Stimulated activated CD8-positive, alpha-beta memory T cell treated with anti-CD3 and anti-CD28 coated beads, Interleukin-2, amount 100 ng/mL, for 48 hours (primary cell): ENCODE measurements at regions not wholly inside any gene's neighbourhood (a gene's known extent, or its start where the extent isn't known, plus 50 kb on each side); places are given as distances from the start of the nearest gene placed in this dataset.

Source experiments
- DNase-seq, 2 donors: peaks; one replicate each; pipeline ENCODE4 v3.0.0-alpha.2; 2020; ENCODE audit warnings: low read depth in 2 of 2

DNA sequence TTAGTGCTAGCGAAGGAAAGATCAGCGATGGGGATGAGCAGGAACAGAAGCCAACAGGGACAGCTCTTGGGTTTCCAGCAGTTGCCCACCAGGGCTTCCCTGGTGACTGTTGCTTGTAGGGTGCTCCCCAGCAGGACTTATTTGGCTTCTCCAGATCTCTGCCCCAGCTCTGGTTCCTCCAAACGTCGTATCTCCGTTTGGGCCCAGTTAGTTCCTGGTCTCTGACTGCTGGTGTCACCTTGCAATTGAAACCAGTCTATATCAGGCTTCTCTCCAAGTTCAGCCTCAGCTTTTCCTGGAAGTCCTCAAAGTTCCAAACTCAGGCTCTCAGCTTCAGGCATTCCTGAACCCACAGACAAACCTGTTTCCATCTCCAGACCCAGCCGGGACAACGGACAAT, 70.8 kb upstream of the NXT1 start:
- DNase-seq, result no peak

DNA sequence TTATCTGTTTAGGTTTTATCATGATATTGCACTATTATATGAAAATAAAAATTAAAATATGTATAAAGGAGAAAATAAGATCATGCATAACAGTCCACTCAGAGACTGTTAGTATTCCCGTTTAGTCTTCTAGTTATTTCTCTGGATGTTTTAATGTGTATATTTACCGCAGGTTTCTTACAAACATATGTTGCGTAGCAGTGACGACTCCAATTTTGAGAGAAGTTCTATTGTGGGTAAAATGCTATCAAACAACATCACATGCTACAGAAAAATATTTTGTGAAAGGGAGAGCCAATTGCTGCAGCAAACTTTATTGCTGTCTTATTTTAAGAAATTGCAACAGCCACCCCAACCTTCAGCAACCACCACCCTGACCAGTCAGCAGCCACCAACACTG, 72.4 kb upstream of the NXT1 start:
- DNase-seq, result no peak

DNA sequence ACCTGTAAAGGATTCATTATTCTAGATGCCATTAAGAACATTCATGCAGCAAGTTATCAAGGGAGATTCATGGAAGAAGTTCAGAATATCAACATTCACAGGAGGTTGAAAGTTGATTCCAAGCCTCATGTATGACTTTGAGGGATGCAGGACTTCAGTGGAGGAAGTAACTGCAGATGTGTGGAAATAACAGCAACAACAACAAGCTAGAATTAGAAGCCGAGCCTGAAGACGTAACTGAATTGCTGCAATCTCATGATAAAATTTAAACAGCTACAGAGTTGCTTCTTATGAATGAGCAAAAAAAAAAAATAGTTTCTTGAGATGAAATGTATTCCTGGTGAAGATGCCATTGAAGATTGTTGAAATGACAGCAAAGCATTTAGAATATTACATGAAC, 73.3 kb upstream of the NXT1 start:
- no peak for DNase-seq

DNA sequence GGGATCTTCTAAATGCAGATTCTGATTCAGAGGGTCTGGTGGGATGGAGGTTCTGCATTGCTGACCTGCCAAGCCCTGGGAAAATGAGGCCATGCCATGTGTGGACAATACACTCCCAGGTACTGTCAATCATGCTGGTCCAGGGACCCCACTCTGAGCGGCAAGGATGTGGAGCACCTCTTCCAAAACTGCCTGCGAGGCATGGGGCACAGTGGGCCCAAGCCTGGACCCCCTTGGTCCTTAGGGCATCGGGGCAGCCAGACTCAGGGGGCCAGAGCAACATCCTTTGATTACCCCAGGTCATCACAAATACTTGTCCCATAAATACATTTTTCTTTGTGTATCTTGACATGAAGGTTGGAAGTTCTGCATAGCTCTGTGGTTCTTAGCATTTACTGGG, 76.8 kb upstream of the NXT1 start:
- DNase-seq, result no peak

DNA sequence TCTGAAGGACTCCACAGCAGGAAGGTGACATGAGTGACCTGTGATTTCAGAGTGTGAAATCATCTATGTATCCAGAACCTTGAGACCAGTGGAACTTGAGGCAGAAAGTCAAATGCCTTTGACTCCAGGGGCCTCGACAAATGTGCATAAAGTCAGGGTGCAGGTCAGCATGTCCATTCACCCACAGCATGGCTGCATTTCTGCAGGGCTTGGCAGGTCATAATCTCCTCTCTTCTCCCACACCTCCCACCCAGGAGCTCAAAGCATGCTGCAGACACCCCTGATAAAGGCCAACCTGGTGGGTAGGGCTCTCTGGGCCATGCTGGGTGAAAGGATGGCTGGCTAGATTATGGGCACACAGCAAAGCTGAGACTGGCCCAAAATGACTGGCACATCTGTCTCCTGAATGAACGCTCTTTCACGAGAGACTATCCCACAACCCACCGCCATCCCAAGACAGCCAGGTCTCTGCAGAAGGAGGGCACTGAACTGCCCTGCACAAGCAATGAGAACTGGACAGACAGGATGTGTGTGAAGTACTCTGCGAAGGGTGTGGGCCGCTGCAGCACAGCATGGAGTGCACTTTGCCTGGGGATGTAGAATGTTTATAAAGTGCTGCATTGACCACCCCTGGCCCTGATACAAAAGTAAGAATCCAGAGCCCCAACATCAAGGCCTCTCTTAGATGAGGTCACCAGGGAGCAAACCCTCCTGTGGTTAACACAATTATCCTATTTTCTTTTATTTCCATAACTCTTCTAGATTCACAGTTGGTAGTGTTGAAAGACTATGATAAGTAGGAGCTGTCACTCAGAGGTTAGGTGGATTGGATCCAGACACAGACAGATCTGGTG, 78.2 kb upstream of the NXT1 start:
- DNase-seq, result no peak

DNA sequence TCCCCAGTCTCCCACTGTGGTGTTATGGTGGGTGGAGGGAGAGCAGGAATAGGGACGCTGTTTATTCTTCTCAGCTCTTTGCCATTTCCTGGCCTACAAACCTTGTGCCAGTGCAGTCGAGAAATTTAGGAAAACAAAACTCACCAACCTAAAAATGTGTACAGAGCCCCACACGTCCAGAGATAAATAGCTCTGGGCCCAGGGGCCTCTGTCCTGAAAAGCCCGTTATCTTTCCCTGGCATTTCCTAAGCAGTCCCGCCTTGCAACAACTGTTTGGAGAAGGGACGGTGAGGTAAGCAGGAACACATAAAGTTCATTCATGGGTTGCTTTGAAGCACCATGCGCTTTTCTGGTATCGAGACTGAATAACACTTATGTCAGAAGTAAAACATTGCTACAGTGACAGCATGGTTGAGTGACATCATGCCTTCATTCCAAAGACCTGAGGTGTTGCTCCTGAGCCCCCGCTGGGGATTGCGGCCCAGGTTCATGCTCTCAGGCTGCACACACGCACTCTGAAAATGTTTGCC, 80.1 kb upstream of the NXT1 start:
- DNase-seq, result no peak

DNA sequence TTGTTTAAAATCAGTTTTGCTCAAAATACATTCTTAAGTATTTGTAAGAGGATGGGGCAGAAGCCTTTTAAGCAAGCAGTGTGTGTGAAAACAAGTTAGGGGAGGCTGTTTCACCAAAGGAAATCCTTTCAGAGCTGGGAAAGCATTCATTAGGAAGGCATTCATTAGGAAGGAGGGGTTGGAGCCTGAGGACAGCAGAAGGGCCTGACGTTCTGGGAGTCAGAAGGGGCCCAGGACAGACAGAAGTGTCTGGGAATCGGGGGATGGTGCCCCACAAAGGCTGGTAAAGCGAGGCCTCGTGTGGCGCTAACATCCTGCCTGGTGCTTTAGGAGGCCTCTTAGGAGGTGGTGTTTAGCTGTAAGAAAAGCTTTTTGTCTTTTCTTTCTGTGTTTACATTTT, 80.6 kb upstream of the NXT1 start:
- DNase-seq, result no peak

DNA sequence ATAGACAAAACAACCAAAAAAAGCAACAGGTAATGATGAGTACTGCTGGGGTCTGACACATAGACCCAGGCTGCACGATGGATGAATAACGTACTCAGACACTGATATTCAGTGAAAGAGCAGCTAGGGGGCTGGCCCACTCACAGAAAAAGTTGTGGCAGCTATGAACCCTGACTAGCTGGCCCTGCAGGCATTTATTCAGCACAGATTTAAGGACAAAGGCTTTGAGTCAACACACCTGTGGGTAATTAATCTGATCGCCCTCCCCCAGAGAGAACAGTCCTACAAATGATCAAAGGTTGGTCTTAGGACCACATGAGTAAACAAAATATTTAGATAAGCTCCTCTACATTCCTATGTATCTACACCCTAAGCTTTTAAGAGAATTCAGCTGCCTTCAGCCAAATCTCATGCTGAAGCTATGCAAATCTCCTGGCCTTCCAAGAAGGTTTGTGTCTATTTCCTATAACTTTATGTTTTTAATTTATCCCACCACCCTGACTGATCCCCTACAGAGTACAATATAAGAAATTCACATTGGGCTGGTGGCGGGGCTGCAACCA, 81.7 kb upstream of the NXT1 start:
- no peak for DNase-seq

DNA sequence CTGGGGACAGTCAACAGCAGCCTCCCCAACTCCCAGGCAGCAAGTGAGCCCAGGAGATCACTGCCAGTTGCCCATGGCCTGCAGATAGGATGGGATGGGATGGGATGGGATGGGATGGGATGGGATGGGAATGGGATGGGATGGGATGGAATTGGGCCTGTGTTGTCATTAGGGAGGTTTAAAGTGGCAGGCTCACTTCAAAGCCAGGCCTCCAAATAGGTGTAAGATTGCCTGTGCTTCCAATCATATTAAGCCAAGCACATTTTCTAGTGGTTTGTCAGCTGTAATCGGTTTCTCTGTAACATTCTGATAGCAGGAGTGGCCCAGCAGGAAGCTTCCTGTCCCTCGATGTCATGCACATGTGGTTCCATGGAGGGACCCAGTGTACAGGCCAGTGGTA, 82.7 kb upstream of the NXT1 start:
- DNase-seq, result no peak

DNA sequence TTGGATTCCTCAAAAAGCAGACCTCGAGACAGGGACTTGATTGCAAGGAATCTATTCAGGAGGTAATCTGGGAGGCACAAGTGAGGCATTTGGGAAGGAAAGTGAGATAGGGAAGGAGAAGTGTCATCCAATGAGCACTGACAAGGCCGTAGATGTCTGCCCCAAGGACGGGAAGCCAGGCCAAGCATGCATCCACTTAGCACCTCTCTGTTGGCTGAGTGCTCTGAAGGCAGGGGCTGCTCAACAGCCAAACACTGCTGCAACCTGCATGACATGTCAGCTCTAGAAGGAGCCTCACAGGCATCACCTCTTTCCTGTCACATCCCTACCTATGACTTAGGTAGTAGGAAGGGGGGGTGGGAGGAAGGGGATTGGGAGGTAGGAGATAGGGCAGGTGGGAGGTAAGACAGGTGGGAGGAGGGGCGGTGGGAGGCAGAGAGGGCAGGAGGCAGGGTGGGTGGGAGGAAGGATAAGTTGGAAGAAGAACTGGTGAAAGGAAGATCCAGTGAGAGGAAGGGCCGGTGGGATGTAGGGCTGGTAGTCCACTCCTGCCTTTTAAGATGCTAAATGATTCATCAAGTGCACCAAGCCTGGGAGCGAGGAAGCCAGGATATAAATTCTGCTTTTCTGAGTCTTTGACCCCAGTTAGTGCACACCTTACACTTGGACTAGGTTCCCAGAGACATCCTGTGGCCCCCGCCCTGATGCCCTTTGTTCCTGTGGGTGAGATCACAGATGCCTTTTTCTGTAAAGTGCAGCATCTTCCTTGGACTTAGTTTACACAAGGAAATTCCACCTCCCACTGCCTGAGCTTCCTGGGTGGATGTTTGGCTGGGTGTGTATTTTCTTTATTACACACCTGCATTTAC, 83.8 kb upstream of the NXT1 start:
- no peak for DNase-seq

DNA sequence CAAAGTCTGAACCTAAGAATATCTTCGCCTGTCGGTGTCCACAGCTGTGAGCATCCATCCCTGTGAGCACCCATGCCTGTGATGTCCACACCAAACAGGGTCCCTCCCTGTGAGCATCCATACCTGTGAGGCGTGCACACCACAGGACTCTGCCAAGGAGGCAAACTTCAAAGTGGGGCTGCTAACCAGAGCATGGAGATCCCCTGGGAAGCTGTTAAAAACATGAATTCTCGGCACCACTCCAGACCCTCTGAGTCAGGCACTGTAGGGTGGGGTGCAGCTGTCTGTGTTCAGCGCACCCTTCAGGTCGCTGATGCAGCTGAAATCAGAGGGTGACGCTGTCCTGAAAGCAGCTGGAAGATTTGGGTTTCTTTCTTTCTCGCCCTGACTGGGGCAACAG, 85.4 kb upstream of the NXT1 start:
- DNase-seq, result no peak

DNA sequence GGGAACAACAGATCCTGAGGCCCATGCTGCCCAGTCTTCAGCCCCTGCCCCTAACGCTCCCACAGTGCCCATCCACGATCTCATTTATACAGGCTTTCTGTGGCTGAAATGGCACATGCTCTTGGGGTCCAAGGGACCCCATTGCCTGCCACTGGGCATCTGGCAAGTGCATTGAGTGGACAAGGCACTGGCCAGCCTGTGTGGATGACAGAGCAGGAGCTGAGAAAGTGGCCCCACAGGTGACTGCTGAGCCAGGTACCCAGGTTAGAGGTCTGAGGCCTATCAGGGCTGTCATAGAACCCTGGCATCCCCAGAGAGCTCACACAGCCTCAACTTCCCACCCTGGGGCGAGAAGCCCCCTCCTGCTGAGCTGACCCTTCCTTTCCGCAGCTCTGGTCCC, 86.0 kb upstream of the NXT1 start:
- no peak for DNase-seq

DNA sequence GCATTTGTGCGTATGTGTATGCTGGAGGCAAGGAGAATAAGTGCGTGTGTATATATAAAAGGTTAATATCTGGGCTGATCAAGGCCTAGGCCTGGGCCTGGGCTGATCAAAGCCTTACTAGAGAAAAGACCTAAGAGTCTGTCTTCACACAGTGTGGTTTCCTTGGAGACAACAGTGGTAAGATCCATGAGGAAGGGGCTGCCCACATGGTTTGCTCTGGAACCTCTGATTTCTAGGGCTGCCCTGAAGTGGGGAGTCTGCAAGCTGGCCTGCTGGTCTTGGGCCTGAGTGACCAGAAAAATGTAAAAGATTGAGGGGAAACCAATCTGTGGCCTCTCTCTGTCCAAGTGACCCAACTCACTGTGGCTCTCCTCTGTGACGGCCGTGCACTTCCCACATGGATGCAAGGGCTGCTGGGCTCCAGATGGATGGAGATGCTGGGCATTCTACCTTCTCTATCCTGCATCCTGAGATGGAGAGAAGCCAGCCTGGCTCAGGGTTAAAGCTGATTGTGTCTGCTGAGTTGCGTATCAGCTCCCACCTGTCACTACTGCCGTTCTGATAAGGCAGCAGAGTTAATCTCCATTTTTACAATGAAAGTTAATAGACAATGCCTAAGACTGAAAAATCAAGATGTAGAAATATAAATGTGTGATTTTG, 90.3 kb upstream of the NXT1 start:
- no peak for DNase-seq

DNA sequence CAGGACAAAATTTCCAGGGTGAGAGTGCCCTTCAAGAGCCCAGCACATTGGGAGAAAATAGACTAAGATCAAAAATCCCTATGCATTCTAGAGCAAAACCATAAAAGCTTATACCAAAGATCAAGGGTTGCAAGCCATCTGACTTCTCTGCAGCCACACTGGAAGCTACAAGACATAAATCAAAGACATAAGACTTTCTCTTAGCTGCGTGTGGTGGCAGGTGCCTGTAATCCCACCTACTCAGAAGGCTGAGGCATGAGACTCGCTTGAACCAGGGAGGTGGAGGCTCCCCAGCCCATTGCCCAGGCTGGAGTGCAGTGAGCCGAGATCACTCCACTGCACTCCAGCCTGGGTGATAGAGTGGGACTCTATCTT, 91.9 kb upstream of the NXT1 start:
- no peak for DNase-seq

DNA sequence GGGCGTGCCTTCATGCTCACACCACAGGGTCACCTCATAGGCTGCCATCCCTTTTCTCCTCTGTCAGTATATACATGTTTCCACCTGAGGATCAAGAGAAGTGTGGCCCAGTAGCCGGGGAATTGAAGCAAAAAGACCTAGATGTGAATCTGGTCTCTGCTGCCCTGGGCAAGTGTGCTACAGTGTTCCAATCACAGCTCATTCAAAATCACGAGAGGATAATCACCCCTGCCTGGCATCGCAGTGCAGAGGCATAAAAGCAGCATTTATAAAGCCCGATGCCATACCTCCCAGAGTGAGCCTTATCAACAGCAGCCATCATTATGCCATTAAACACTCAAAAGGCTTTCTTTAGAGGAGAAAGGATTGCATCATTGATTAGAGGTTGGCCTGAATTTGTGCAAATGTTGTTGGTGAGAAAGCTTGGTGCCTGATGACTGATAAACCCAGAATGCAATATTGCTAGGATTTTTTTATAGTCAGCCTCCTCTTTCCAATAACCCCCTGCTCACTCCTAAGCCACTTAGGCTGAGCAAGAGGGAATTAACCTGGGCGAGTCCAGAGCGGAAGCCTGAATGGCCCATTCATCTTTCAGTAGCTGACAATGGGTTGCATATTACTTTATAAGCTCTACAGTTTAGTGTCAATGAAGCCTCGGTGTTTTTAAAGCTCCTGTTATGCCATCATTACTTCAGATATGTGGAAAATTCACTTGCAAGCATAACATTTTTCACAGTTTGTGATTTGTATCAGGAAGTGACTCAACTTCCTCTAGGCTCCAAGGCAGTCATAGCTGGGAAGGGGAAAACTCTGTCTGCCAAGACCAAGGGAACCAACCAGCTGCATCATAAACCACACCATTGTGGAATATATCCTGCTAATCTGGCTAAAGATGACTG, 92.5 kb upstream of the NXT1 start:
- DNase-seq, result no peak

DNA sequence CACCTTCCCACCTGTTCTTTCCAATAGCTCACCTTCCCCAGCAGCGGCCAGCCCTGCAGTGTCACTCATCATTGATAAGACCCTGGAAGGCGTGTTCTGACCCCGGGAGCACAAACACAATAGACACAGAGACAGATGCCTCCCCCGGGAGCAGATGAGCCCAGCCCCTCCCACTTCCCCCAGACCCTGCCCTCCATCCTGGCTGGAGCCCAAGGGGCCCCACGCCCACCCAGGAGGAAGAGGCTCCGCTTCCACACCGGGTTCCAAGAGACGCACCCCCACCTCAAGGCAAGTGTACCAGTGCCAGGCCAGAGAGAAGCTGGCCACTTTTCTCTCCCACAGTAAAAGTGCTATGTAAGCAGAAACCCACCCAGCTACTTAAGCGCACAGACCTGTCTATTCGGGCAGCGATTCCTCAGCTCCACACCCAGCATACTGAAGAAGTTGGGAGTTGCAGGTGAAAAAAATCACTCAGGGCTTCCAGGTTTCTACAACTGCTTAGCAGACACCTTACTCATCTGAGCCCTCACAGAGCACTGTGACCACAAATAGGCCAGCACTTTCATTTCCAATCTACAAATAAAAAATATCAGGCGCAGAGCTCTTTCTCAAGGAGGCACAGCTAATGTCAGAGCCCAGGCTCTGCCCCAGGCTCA, 93.4 kb upstream of the NXT1 start:
- no peak for DNase-seq

DNA sequence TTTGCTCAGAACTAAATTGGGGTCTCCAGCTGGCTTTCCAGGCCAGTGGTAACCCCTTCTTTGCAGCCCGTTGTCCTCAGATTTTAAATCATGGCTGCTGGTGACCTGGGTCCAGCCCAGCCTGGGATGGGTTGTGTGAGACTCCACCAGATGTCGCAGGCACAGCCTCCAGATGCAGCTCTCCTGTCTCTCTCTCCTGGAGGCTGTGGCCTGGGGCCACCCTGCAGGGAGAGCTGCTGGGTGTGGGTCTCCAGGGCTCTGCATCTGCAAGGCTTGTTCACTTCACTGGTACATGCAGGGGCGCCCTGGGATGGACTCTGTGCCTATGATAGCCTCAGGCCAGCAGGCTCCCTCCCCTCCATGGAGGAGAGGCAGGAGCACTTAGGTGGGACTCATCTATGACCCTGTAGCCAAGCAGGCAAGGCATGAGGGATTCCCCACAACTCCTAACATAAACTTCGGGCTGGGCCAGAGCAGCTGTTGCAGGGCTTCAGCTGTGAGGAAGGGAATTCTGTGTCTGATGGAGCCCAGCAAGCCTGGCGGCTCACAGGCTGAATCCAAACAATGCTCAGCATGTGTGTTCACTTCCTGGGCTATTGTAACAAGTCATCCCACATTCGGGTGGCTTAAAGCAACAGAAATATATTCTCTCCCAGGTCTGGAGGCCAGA, 94.7 kb upstream of the NXT1 start:
- no peak for DNase-seq

DNA sequence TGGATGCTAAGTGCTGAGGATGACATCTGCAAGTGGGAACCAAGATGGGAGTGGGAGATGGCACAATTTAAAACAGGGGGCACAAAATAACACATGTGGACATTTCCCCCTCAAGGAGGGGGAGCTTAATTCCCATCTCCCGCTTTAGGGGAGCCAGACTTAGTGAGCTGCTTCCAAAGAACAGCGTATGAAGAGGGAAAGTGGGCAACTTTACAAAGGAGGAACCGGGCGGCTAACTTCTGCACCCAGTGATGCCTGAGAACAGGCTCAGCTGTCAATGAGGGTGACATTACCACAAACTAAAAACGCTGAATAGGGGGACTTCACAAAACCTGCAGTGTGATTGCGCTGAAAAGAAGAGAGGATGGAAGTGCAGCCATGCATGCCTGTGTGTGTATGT, 95.5 kb upstream of the NXT1 start:
- no peak for DNase-seq

DNA sequence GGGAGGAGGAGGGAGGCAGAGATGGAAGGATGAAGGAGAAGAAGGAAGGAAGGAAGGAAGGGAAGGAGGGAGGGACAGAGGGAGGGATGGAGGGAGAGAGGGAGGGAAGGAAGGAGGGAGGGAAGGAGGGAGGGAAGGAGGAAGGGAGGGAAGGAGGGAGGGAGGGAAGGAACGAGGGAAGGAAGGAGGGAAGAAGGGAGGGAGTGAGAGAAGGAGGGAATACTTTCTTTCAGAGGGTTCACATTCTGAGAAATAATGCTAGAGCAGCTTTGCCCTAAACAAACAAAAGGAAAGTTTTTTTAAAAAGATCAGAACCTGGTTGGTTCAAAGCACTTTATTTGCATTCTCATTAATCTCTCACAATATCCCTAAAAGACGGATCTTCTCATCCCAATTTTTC, 96.1 kb upstream of the NXT1 start:
- DNase-seq, result no peak

DNA sequence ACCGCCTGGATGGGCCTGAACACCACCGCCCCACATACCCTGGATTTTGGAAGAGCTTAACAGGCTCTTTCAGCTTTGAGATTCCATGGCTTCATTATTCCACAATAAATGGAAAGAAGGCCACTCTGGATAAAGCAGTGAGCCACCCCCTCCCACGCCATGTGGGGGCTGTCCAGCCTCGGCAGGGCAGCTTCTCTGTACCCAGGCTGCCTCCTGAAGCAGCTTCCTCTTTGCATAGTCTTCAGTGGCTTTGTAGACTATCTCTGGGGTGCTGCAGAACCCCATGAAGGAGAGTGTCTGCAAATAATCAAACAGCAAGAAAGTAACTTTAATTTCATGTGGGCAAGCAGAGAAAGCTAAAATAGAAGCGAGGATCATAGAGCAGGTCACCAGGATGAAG, 96.6 kb upstream of the NXT1 start:
- no peak for DNase-seq
